Activated effector memory CD4-positive, alpha-beta T cell treated with anti-CD3 and anti-CD28 coated beads, Interleukin-2, amount 50 U/mL, for 16 hours (primary cell): ENCODE measurements at regions not wholly inside any gene's neighbourhood (a gene's known extent, or its start where the extent isn't known, plus 50 kb on each side); places are given as distances from the start of the nearest gene placed in this dataset.
A peak's percentile ranks its signal among the peaks of the same experiment; 100 is the strongest.

Source experiments
- DNase-seq: peaks from one replicate; pipeline ENCODE4 v3.0.0-alpha.2; 2020

DNA sequence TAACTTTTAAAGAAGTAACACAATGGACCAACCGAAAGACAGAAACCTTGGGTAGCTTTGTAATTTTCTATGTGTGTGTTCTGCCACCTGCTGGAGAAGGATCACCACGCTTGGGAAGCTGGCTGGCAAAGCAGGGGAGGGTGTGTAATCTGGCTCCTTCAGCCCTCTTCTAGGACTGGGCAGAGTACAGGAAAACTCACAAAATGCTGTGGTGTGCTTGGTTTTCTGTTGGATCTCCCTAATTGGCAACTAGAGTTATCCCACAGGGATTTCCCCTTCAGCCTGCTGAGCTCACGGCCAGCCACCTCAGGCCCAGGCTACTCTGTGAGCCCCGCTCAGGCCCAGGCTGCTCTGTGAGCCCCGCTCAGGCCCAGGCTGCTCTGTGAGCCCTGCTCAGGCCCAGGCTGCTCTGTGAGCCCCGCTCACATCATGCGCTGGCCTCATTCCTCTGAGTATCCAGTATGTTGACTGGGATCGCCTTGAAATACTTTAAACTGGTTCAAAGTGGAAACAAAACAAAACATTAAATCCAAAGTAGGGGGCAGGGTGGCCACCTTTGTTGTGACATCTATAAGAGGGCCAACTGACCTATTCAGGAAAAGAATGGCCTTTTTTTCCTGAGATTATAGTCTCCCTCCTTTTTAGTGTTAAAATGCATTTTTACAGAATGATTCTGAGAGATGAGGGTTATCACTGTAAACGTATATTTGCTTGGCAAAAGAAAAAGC lies 52.0 kb upstream of the RNU6-8 start:
- DNase-seq: peak; percentile 76

DNA sequence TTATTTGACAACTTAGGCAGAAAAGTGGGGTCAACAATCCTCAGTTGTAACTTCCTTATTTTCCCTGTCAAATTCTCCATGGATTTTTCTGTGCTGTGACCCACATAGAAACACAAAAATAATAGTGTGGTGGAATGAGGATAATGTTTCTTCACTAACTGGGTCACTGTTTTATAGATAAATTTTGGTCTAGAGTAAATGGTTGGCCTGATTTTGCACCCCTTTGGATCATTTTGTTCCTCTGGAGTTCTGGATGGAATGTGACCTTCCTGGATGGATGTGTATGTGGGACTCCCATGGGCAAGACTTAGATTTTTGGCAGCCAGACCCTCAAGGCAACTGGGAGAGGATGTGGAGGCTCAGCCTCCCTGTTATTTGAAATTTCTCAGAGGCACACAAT lies 52.7 kb upstream of the RNU6-8 start:
- DNase-seq: no peak

DNA sequence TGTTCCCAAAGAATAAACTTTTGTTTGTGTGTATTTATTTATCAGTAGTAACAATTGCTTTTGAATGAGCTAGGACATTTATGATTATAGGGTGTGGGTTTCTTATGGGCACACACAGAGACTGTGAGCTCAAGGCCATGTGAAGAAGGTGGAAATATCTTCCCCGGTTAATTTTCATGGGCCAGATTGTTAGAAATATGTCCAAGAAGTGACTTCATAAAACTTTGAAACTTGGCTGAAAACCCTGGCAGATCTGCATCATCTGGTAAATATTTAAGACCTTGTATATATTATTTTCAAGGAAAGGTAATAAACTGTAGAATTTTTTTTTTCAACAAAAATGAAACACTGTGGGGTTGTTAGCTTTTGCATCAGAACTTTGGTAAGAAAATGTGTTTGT lies 53.5 kb upstream of the RNU6-8 start:
- DNase-seq: no peak

DNA sequence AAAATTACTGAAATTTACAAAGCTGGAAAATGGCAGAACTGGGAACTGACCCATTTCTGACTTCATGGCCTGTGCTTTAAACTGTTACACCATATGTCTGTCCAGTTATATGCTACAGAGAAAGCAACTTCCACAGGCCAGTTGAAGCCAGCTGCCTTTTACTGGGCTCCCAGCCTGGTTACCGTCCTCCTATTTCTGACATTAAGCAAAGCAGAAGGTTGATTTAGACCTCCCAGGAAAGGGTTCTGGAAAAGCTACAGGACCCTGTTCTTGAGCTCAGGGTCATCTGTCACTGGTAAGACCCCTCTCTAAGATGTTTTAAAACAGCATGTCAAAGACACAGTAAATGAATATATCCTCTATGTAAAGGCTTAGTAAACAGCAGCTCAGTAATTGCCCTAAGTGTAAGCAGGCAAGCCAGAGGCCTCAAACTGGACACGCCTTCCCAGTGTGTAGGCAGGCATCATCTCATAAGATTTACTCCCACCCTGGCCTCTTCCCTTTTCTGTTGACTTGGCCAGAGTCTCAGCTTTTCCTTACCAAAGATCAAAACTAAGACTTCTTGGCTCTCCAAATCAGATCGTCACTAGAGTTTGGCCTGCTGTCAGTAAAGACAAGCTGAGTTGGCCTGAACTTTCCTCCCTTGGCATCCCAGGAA lies 55.4 kb upstream of the RNU6-8 start:
- no peak for DNase-seq

DNA sequence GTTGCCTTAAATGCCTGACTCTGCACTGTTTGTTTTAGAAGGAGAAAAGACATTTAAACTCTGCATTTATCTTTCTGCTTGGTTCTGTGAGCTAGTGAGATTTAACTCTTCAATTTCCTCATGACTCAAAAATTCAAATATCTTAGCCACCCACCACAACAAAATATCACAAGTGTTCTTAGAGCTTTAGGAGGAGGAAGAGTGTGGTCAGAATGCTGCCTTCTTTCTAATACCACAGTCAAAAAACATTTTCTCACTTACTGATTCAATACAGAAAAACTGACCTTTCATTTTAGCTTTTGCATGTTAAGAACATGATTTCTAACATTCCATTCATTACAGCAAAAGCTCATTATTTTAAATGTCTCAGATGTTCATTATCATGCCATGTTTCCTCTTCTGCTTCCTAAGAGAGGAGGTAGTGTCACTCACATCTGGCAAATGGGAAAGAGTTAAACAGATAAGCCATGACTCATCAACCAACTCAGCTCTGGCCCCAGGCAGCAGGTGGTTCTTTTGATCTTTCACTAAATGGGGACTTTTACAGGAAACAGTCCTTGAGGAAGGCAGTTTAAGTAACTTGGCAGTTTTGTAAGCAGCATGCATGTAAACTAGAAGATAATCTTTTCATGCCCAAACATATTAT lies 56.4 kb upstream of the RNU6-8 start:
- no peak for DNase-seq

DNA sequence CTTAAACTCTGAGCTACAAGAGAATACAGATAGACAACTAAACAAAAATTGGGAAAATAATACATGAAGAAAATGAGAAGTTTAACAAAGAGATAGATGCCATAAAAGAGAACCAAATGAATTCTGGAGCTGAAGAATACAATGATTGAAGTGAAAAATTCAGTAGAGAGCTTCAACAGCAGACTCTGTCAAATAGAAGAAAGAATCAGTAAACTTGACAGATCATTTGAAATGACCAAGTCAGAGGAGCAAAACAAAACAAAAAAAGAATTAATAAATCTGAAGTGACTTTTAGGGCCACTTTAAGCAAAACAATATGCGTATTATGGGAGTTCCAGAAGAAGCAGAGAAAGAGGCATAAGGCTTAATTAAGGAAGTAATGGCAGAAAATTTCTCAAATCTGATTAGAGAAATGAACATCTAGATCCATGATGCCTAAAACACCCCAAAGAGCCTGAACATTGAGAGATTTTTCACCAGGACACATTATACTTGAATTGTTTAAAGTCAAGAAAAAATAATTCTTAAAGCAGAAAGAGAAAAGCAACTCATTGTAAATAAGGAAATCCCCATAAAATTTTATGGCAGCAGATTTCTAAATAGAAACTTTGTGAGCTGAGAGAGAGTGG lies 61.0 kb upstream of the RNU6-8 start:
- no peak for DNase-seq

DNA sequence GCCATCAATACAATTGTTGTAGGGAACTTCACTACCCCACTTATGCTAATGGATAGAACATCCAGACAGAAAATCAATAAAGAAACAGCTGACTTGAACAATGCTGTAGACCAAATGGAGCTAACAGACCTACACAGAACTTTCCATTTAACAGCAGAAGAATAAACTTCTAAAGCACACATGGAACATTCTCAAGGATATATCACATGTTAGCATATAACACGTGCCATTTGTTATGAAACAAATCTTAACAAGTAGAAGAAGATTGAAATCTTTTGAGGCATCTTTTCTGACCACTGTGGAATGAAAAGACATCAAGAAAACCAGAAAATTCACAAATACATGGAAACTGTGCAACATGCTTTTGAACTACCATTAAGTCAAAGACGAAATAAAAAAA lies 62.5 kb upstream of the RNU6-8 start:
- DNase-seq: no peak

DNA sequence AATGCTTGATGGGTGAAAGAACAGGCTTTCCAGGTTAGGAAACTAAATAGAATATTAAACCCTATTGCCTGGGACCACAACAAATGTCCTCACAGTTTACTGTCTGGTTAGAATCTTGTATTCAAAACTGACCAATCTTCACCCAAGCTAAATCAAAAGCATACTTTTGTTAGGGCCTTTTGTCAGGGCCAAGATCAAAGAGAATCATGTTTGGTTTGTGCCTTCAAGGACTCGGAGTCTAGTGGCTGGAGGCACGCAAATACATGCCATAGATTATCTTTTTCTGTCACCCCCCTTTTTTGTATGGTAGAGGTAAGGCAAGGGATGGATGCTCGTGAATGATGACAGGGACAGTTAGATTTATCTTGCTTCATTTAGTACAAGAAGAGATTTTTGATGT lies 51.1 kb upstream of the AKAP6 start:
- DNase-seq: no peak
